ENCODE measurements at regions not wholly inside any gene's neighbourhood (a gene's known extent, or its start where the extent isn't known, plus 50 kb on each side); places are given as distances from the start of the nearest gene placed in this dataset.

DNA sequence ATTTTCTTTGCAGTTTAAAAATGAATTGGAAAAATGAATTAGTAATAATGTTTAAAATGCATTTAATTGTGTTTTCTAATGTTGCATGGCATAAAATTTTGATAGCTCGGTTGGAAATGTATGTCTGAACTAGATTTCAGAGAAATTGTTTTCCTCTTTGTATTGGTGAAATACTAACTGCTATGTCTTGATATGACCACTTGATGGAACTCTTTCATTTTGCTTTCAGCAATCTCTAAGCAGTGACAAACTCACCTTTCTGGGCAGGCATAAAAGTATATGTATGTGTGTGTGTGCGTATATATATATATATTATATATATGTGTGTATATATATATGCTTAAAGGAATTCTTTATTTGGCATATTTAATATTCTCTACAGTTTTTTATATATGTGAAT, 239.3 kb upstream of the ZNF717 start:
- H3K27ac ChIP-seq = no peak overlapping the region
- no peaks in the 10 kb centered on the region for H3K79me2 ChIP-seq (ENCODE audit: insufficient read depth, low read depth)
- H3K4me1 ChIP-seq (ENCODE audit: low read depth, poor library complexity, severe bottlenecking) = no peaks in the 10 kb centered on the region
- no peak overlapping the region for H2AFZ ChIP-seq (ENCODE audit: low read depth)
- no peak overlapping the region for H3K4me2 ChIP-seq
- no peaks in the 10 kb centered on the region for H4K20me1 ChIP-seq (ENCODE audit: insufficient read depth)
- no peaks in the 10 kb centered on the region for H3K27me3 ChIP-seq (ENCODE audit: insufficient read depth, low read depth)
- H3K9ac ChIP-seq = no peak overlapping the region
- H3K4me3 ChIP-seq (IDR thresholded peaks at IDR 0.05; ENCODE audit: insufficient read depth, low read depth, low read length) = no peak overlapping the region
- TF ChIP-seq, protein P1, sequence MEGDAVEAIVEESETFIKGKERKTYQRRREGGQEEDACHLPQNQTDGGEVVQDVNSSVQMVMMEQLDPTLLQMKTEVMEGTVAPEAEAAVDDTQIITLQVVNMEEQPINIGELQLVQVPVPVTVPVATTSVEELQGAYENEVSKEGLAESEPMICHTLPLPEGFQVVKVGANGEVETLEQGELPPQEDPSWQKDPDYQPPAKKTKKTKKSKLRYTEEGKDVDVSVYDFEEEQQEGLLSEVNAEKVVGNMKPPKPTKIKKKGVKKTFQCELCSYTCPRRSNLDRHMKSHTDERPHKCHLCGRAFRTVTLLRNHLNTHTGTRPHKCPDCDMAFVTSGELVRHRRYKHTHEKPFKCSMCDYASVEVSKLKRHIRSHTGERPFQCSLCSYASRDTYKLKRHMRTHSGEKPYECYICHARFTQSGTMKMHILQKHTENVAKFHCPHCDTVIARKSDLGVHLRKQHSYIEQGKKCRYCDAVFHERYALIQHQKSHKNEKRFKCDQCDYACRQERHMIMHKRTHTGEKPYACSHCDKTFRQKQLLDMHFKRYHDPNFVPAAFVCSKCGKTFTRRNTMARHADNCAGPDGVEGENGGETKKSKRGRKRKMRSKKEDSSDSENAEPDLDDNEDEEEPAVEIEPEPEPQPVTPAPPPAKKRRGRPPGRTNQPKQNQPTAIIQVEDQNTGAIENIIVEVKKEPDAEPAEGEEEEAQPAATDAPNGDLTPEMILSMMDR (conservative IDR thresholded peaks at IDR 0.05; ENCODE audit: low read depth, low read length) = no peak; the same call in 1 of the 2 replicates
- H3K36me3 ChIP-seq (ENCODE audit: insufficient read depth) = no peaks in the 10 kb centered on the region

DNA sequence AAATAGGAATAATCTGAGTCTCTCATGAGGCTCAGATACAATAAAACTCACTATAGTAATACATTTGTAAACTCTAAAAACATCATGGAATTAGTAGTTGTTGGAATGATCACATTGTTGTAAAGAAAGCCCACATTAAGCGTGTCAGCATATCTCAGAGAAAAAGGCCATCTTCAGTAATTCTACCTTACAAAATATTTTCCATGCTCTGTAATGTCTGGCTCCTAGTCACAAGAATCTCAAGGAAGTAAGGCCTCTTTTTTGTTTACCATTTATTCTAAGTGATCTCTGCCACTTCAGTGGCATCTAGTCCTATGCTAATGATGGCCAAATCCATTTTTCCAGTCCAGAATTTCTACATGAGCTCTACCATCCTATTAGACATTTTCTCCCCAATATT, 240.2 kb upstream of the ZNF717 start:
- no peak overlapping the region for H2AFZ ChIP-seq (ENCODE audit: low read depth)
- H3K79me2 ChIP-seq (ENCODE audit: insufficient read depth, low read depth) = no peaks in the 10 kb centered on the region
- H4K20me1 ChIP-seq (ENCODE audit: insufficient read depth) = no peaks in the 10 kb centered on the region
- H3K36me3 ChIP-seq (ENCODE audit: insufficient read depth) = no peaks in the 10 kb centered on the region
- H3K27ac ChIP-seq = no peak overlapping the region
- no peaks in the 10 kb centered on the region for H3K27me3 ChIP-seq (ENCODE audit: insufficient read depth, low read depth)
- H3K4me3 ChIP-seq (IDR thresholded peaks at IDR 0.05; ENCODE audit: insufficient read depth, low read depth, low read length) = no peak overlapping the region
- no peaks in the 10 kb centered on the region for H3K4me1 ChIP-seq (ENCODE audit: low read depth, poor library complexity, severe bottlenecking)
- TF ChIP-seq, protein P1 (conservative IDR thresholded peaks at IDR 0.05; ENCODE audit: low read depth, low read length) = no peak
- no peak overlapping the region for H3K9ac ChIP-seq
- no peak overlapping the region for H3K4me2 ChIP-seq

DNA sequence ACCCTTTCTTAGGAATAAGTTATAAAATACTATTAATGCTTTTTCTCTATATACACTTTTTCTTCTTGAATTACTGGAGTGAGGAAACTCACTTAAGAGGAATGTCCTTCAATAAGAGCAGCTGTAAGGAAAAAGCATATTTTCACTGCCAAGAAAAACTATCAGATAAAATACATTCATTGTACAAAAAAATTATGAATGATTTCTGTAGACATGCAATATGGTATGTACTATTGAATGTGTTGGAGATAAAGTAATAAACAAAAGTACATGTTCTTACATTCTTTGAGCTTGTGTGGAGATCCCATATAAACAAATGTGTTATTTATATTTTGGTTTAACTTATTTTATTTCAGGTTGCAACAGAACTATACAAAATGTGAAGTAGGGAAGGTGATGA, 241.0 kb upstream of the ZNF717 start:
- TF ChIP-seq, protein P1 (conservative IDR thresholded peaks at IDR 0.05; ENCODE audit: low read depth, low read length) = no peak
- Histone ChIP-seq H3K27me3 (ENCODE audit: insufficient read depth, low read depth) (no peaks in the 10 kb centered on the region), H3K79me2 (ENCODE audit: insufficient read depth, low read depth) (no peaks in the 10 kb centered on the region), H3K4me2 (no peak overlapping the region), H4K20me1 (ENCODE audit: insufficient read depth) (no peaks in the 10 kb centered on the region), H3K36me3 (ENCODE audit: insufficient read depth) (no peaks in the 10 kb centered on the region), H3K9ac (no peak overlapping the region), H3K27ac (no peak overlapping the region), H3K4me1 (ENCODE audit: low read depth, poor library complexity, severe bottlenecking) (no peaks in the 10 kb centered on the region), H3K4me3 (IDR thresholded peaks at IDR 0.05; ENCODE audit: insufficient read depth, low read depth, low read length) (no peak overlapping the region), H2AFZ (ENCODE audit: low read depth) (no peak overlapping the region)

DNA sequence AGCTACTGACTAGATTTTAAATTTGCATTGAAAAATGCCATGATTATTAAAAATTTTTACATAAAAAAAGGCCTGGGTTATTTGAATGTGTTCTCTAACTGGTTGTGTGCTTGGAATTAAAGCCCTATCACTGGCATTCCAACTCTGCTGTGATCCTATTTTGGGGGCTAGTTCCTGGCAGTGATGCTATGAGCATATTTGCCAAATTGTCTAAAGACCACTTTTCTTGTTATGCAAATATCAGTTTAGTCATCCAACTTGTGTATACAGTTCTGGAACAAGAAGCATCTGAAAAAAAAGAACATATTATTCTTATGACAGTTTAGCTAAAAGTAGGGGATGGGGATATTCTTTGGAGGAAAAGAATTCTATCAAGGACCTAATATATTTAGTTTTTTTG, 243.4 kb upstream of the ZNF717 start:
- no peaks in the 10 kb centered on the region for H3K36me3 ChIP-seq (ENCODE audit: insufficient read depth)
- H3K4me1 ChIP-seq (ENCODE audit: low read depth, poor library complexity, severe bottlenecking) = no peaks in the 10 kb centered on the region
- H3K4me2 ChIP-seq = no peak overlapping the region
- no peak overlapping the region for H3K9ac ChIP-seq
- H2AFZ ChIP-seq (ENCODE audit: low read depth) = no peak overlapping the region
- H3K4me3 ChIP-seq (IDR thresholded peaks at IDR 0.05; ENCODE audit: insufficient read depth, low read depth, low read length) = no peak overlapping the region
- TF ChIP-seq, protein P1 (conservative IDR thresholded peaks at IDR 0.05; ENCODE audit: low read depth, low read length) = no peak
- no peak overlapping the region for H3K27ac ChIP-seq
- no peaks in the 10 kb centered on the region for H3K79me2 ChIP-seq (ENCODE audit: insufficient read depth, low read depth)
- H3K27me3 ChIP-seq (ENCODE audit: insufficient read depth, low read depth) = no peaks in the 10 kb centered on the region
- H4K20me1 ChIP-seq (ENCODE audit: insufficient read depth) = no peaks in the 10 kb centered on the region
